Natural killer cell (primary cell): ENCODE measurements at regions not wholly inside any gene's neighbourhood (a gene's known extent, or its start where the extent isn't known, plus 50 kb on each side); places are given as distances from the start of the nearest gene placed in this dataset.
A peak's percentile ranks its signal among the peaks of the same experiment; 100 is the strongest.

Experiments
- ATAC-seq, 3 donors: fragments of 150-1000 bp in 2 of 3; fragments of 200-7000 bp in 1 of 3; cut with Tn5 transposase; 1 replicate in 1 of 3; 2 replicates in 2 of 3; pipeline ENCODE4 v1.10.0; 2021; ENCODE audit warnings: mild to moderate bottlenecking in 2 of 3, moderate library complexity in 2 of 3
- DNase-seq, 2 donors: peaks; one replicate each; pipeline versions ENCODE4 v3.0.0 to v3.0.0-alpha.2; 2013 to 2021; ENCODE audit warnings: mixed read lengths in 1 of 2
- H3K27ac ChIP-seq: one replicate; pipeline ENCODE4 v1.5.1; 2013; ENCODE audit warnings: mild to moderate bottlenecking, low read length
- H3K27me3 ChIP-seq: one replicate; pipeline ENCODE4 v1.6.1; 2013; ENCODE audit warnings: low read length; ENCODE audit not compliant: control insufficient read depth, insufficient read depth
- H3K36me3 ChIP-seq: one replicate; pipeline ENCODE4 v1.6.1; 2013; ENCODE audit warnings: low read length; ENCODE audit not compliant: control insufficient read depth, insufficient read depth
- H3K4me1 ChIP-seq: one replicate; pipeline ENCODE4 v1.6.1; 2013; ENCODE audit warnings: low read length; ENCODE audit not compliant: control insufficient read depth, insufficient read depth
- H3K4me3 ChIP-seq: one replicate; pipeline ENCODE4 v1.5.1; 2013; ENCODE audit warnings: low read length
- H3K9me3 ChIP-seq: one replicate; pipeline ENCODE4 v1.6.1; 2013; ENCODE audit warnings: low read length; ENCODE audit not compliant: control insufficient read depth, insufficient read depth
- H3K27ac Mint-ChIP-seq, 2 donors: one replicate each; pipeline ENCODE4 v1.8.0; 2022; ENCODE audit warnings: mild to moderate bottlenecking in 2 of 2, mixed read lengths in 2 of 2, moderate library complexity in 1 of 2
- H3K27me3 Mint-ChIP-seq, 2 donors: one replicate each; pipeline ENCODE4 v1.8.0; 2022; ENCODE audit warnings: low read depth in 2 of 2, mixed read lengths in 2 of 2
- H3K36me3 Mint-ChIP-seq: one replicate; pipeline ENCODE4 v1.8.0; 2022; ENCODE audit warnings: mixed read lengths
- H3K4me1 Mint-ChIP-seq, 2 donors: one replicate each; pipeline ENCODE4 v1.8.0; 2022; ENCODE audit warnings: mixed read lengths in 2 of 2
- H3K4me3 Mint-ChIP-seq: one replicate; pipeline ENCODE4 v1.8.0; 2022; ENCODE audit warnings: mild to moderate bottlenecking, moderate library complexity, mixed read lengths
- H3K9me3 Mint-ChIP-seq, 2 donors: one replicate each; pipeline ENCODE4 v1.8.0; 2022; ENCODE audit warnings: mixed read lengths in 2 of 2
- WGBS: methylation state at CpG from one replicate; pipeline ENCODE4 v1.1.7; 2013; ENCODE audit warnings: missing lambda C conversion rate; ENCODE audit not compliant: insufficient coverage; 5-methylcytosine and 5-hydroxymethylcytosine counted together
- intact Hi-C: fragments of 100-400 bp; cut with micrococcal nuclease; formaldehyde crosslinking; loops from one replicate; pipeline ENCODE4 v1.14.2; 2022
- TF ChIP-seq, protein P1 (sequence below): fragments of 200-600 bp; IDR thresholded peaks from one replicate; pipeline ENCODE4 v1.8.0; 2022; ENCODE audit warnings: antibody characterized with exemption

GRCh38 chr2:162908567-162908966, 70.0 kb upstream of the KCNH7 start:
- H3K9me3 Mint-ChIP-seq: peaks cover 14 to 19% of the 10 kb centered on the region in 2 donors
- no peaks in the 10 kb centered on the region for H3K27me3 Mint-ChIP-seq
- TF ChIP-seq, protein P1, sequence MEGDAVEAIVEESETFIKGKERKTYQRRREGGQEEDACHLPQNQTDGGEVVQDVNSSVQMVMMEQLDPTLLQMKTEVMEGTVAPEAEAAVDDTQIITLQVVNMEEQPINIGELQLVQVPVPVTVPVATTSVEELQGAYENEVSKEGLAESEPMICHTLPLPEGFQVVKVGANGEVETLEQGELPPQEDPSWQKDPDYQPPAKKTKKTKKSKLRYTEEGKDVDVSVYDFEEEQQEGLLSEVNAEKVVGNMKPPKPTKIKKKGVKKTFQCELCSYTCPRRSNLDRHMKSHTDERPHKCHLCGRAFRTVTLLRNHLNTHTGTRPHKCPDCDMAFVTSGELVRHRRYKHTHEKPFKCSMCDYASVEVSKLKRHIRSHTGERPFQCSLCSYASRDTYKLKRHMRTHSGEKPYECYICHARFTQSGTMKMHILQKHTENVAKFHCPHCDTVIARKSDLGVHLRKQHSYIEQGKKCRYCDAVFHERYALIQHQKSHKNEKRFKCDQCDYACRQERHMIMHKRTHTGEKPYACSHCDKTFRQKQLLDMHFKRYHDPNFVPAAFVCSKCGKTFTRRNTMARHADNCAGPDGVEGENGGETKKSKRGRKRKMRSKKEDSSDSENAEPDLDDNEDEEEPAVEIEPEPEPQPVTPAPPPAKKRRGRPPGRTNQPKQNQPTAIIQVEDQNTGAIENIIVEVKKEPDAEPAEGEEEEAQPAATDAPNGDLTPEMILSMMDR: no peak
- H3K9me3 ChIP-seq: no peaks in the 10 kb centered on the region
- H3K4me1 Mint-ChIP-seq: no peaks in the 10 kb centered on the region
- H3K27ac Mint-ChIP-seq: no peak overlapping the region
- intact Hi-C loops: no loop called here
- no peak overlapping the region for H3K4me3 Mint-ChIP-seq
- H3K36me3 ChIP-seq: no peaks in the 10 kb centered on the region
- H3K4me3 ChIP-seq: no peak overlapping the region
- no peaks in the 10 kb centered on the region for H3K36me3 Mint-ChIP-seq
- H3K27ac ChIP-seq: no peak overlapping the region
- no peaks in the 10 kb centered on the region for H3K4me1 ChIP-seq
- ATAC-seq (no peak), DNase-seq (no peak)
- H3K27me3 ChIP-seq: no peaks in the 10 kb centered on the region
- WGBS: 76% methylated on average over 2 of the region's 2 CpGs

DNA sequence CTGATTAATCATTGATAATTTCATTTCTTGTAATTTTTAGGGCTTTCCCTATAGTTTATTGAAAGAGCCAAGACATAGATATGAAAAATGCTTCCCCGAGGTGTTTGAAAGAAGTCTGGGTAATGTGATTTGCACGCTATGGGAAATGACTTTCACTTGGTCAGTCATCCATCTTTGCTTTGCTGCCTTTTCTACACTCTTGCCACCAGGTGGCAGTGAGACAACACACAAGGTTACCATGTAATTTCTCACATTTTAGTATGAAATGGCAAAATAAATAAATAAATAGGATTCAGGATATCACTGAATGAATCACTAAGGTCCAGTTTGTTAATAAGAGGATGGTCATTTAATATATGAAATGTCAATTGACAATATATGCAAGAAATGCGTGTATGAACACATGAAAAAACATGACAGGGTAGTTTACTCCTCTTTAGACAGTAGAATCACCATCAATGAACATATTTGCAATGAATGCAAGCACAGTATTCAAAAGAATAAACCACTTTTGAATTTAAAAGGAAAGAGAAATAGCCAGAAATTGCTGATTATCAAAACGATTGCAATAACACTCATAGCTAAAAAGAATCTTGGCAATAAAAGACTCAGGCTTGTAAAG, 52.2 kb upstream of the KCNH7 start:
- no peaks in the 10 kb centered on the region for H3K36me3 ChIP-seq
- no peaks in the 10 kb centered on the region for H3K4me1 Mint-ChIP-seq
- ATAC-seq (no peak), DNase-seq (peak in 1 of 2 donors; percentile 8)
- 46% methylated on average over 4 of the region's 4 CpGs for WGBS
- no peak overlapping the region for H3K4me3 ChIP-seq
- no peaks in the 10 kb centered on the region for H3K27me3 Mint-ChIP-seq
- H3K4me1 ChIP-seq: no peaks in the 10 kb centered on the region
- H3K27ac Mint-ChIP-seq: no peak overlapping the region
- no peak overlapping the region for H3K27ac ChIP-seq
- H3K36me3 Mint-ChIP-seq: no peaks in the 10 kb centered on the region
- peaks cover 2 to 10% of the 10 kb centered on the region in 2 donors for H3K9me3 Mint-ChIP-seq
- H3K4me3 Mint-ChIP-seq: no peak overlapping the region
- no peaks in the 10 kb centered on the region for H3K27me3 ChIP-seq
- H3K9me3 ChIP-seq: no peaks in the 10 kb centered on the region
- TF ChIP-seq, protein P1: peak; percentile 9
- intact Hi-C loops: no loop called here

DNA sequence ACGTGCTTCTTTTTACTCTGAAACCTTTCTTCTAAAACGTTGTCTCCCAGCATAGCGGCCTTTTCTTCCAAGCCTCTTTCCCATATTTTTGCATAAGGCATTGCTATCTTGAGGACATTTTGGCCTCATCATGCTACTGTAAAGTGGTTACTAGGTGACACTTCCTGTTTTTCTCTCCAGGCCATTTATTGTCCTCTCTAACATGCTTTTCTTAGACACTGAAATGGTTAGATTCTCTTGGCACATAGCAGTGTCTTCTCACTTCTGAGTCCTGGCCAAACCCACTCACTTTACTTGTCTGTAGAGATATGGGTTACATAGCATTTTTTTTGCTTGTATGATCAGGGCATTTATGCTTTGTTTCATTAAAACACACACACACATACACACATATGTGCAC, 50.1 kb upstream of the KCNH7 start:
- no peak for DNase-seq
- Mint-ChIP-seq H3K4me3 (no peak overlapping the region), H3K27me3 (no peaks in the 10 kb centered on the region), H3K27ac (no peak overlapping the region), H3K9me3 (peaks cover 11 to 12% of the 10 kb centered on the region in 2 donors), H3K4me1 (no peaks in the 10 kb centered on the region), H3K36me3 (no peaks in the 10 kb centered on the region)
- Histone ChIP-seq H3K9me3 (no peaks in the 10 kb centered on the region), H3K27ac (no peak overlapping the region), H3K4me3 (no peak overlapping the region), H3K27me3 (no peaks in the 10 kb centered on the region), H3K4me1 (no peaks in the 10 kb centered on the region), H3K36me3 (no peaks in the 10 kb centered on the region)
- ATAC-seq: no peak
- WGBS: 69% methylated on average over 3 of the region's 3 CpGs
- intact Hi-C loops: no loop called here
- TF ChIP-seq, protein P1: no peak
